Psoas muscle (tissue), 7 donors: ENCODE measurements at regions not wholly inside any gene's neighbourhood (a gene's known extent, or its start where the extent isn't known, plus 50 kb on each side); places are given as distances from the start of the nearest gene placed in this dataset.
A peak's percentile ranks its signal among the peaks of the same experiment; 100 is the strongest.

ENCODE experiments used
- ATAC-seq, 4 donors: fragments of 200-7000 bp; cut with Tn5 transposase; one replicate each; pipeline ENCODE4 v1.9.1; 2020; ENCODE audit warnings: moderate library complexity in 3 of 4, mild to moderate bottlenecking in 2 of 4
- DNase-seq, 2 donors: peaks; one replicate each; pipeline ENCODE4 v3.0.0-alpha.2; 2020
- H3K27ac ChIP-seq: fragments of 200-600 bp; one replicate; pipeline ENCODE4 v1.8.0; 2022
- H3K27me3 ChIP-seq, 3 donors: fragments of 200-600 bp in 1 of 3; one replicate each; pipeline versions ENCODE4 v1.6.1 to v1.8.0; 2013 to 2022; ENCODE audit warnings: low read length in 2 of 3, mild to moderate bottlenecking in 2 of 3, moderate library complexity in 1 of 3; ENCODE audit not compliant: insufficient read depth in 3 of 3
- H3K36me3 ChIP-seq, 2 donors: fragments of 200-600 bp in 1 of 2; one replicate each; pipeline versions ENCODE4 v1.6.1 to v1.8.0; 2013 to 2022; ENCODE audit warnings: low read depth in 1 of 2, mild to moderate bottlenecking in 1 of 2, moderate library complexity in 1 of 2; ENCODE audit not compliant: insufficient read depth in 1 of 2
- H3K4me1 ChIP-seq: fragments of 200-600 bp; one replicate; pipeline ENCODE4 v1.8.0; 2022
- H3K4me3 ChIP-seq: fragments of 200-600 bp; one replicate; pipeline ENCODE4 v1.8.0; 2022; ENCODE audit warnings: mild to moderate bottlenecking
- H3K9me3 ChIP-seq: fragments of 200-600 bp; one replicate; pipeline ENCODE4 v1.8.0; 2022
- CTCF ChIP-seq: fragments of 200-600 bp; IDR thresholded peaks from one replicate; pipeline ENCODE4 v1.8.0; 2022; ENCODE audit warnings: antibody characterized with exemption
- WGBS, 3 donors: extraction: QIAGEN DNeasy Blood & Tissue Kit; methylation state at CpG; one replicate each; pipeline versions ENCODE4 v1.1.6 to v1.1.7; 2013; 5-methylcytosine and 5-hydroxymethylcytosine counted together
- intact Hi-C, 2 donors: fragments of 100-400 bp; cut with DNase I; formaldehyde crosslinking; loops; one replicate each; pipeline versions ENCODE4 v1.11.0 to v1.14.2; 2022
- donor health status: healthy with polysubstance abuse.
- donor health status: DM: no; HTN: no; CAD: no; lungs with moderate emphysema.
- donor health status: Bipolar disorder and iron deficiency.
- donor health status: healthy.
- donor health status: DM: yes; HTN: yes; CAD: no.
- donor health status: DM: no; HTN: no; CAD: no.
- donor health status: DM: yes; HTN: yes; CAD: no.

DNA sequence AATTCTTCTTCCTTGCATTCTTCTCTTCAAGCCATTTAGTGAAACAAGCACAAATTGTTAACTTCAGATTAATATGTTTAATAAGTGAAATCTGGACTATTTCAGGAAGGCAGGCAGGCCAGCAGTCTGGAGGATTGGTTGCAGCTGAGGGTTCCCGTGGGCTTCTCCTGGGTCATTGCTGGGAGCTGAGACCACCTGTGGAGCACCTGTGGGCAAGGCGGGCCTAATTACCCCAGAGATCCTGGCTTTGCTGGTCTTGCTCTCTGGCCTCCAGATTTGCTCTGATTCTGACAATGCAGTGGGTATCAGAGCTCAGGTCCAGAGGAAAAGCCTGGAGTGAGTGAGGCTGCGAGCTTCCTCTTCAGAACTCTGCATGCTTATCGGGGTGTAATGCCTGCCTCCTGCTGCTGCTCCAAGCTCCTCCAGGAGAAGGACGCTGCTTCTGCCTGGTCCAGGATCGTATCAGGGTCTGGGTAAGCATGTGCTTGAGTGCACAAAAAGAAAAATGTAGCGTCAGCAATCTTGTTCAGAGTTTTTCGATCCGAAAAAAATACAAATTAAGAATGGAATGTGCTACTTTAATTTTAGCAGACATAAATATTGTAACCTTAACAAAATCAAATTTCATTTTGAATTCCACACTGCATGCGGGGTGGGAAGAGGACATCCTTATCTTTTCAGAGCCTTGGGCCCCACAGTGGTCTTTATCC, 93.8 kb downstream of the TMEM30B start:
- WGBS, 3 donors: 27 to 57% (median 35%) methylated on average over 10 of the region's 10 CpGs
- H3K4me3 ChIP-seq: peak overlapping the region; percentile 68
- H3K9me3 ChIP-seq: no peaks in the 10 kb centered on the region
- H3K4me1 ChIP-seq: peaks cover 36% of the 10 kb centered on the region
- peak in 3 of 4 donors; percentile 23 to 45 (median 35) for ATAC-seq
- no peak for TF ChIP-seq CTCF
- no peaks in the 10 kb centered on the region for H3K36me3 ChIP-seq
- H3K27ac ChIP-seq: peak overlapping the region; percentile 94
- DNase-seq: no peak
- no peaks in the 10 kb centered on the region for H3K27me3 ChIP-seq
- intact Hi-C loops: loop anchor here (2.0 to 5.0 kb wide), 5 partner anchors 31 to 465 kb away; partner anchors contain the start of gene SIX4 (in 1 of the 2)

DNA sequence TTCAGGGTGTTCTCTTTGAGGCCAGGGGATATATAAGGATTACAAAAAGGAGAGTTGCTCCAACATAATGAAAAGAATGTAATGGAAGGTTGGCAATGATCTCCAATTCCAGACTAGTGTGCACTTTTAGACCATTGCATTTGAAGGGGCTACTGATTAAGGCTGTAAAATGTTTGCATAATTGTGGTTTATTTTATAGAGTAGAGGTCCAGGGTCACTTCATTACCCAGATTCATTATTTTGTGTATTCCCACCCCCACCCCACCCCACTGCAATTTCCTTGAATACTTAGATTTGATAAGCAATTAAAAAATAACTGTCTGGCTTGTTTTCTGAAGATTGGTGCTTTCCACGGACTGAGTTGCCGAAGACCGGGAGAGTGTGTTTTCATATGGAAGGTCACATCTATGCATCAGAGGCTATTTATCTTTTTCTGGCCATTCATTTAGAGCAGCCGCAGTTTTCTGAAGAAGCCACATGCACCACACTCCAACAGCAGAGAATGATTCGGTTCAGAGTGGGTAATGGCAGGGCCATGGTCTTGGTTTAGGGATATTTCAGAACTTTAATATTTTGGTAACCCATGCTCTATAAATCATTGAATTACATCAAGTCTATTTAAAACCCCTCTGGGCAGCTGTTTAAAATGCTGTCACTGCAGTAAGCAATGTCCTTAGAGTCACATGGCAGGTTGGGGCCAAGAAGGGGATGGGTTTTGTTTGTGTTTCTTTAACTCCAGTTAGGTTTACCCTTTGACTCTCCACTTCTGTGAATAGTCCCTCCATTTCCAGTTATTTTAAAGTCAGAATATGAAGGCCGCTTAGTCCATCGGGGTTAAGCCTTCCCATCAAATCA, 94.6 kb downstream of the TMEM30B start:
- WGBS, 3 donors: 25 to 56% (median 33%) methylated on average over 7 of the region's 7 CpGs
- no peak for DNase-seq

GRCh38 chr14:61185534-61185933, 95.6 kb downstream of the TMEM30B start:
- H3K9me3 ChIP-seq: no peaks in the 10 kb centered on the region
- no peak for TF ChIP-seq CTCF
- intact Hi-C loops: loop anchor here (5.0 kb wide), 3 partner anchors 38 to 463 kb away; partner anchors contain the start of gene SIX4 (in 1 of the 2)
- no peaks in the 10 kb centered on the region for H3K27me3 ChIP-seq
- peaks cover 33% of the 10 kb centered on the region for H3K4me1 ChIP-seq
- H3K36me3 ChIP-seq: no peaks in the 10 kb centered on the region
- 68 to 82% (median 70%) methylated on average over 2 of the region's 2 CpGs for WGBS, 3 donors
- ATAC-seq (no peak), DNase-seq (no peak)
- H3K4me3 ChIP-seq: no peak overlapping the region
- no peak overlapping the region for H3K27ac ChIP-seq

More for the DNA sequence above, 94.6 kb downstream of the TMEM30B start:
- no peak for TF ChIP-seq CTCF
- Histone ChIP-seq H3K27ac (peak overlapping the region; percentile 94), H3K36me3 (no peaks in the 10 kb centered on the region), H3K27me3 (no peaks in the 10 kb centered on the region), H3K4me1 (peaks cover 36% of the 10 kb centered on the region), H3K4me3 (peak overlapping the region; percentile 68), H3K9me3 (no peaks in the 10 kb centered on the region)
- intact Hi-C loops: loop anchor here (2.0 to 5.0 kb wide), 5 partner anchors 32 to 464 kb away; partner anchors contain the start of gene SIX4 (in 1 of the 2)
- ATAC-seq: peak; percentile 28 to 62 (median 55)

- Histone ChIP-seq H3K9me3 (no peaks in the 10 kb centered on the region), H3K4me1 (peaks cover 22% of the 10 kb centered on the region), H3K36me3 (no peaks in the 10 kb centered on the region), H3K27ac (peak overlapping the region; percentile 3), H3K27me3 (no peaks in the 10 kb centered on the region), H3K4me3 (no peak overlapping the region)
- no peak for DNase-seq
- no peak for TF ChIP-seq CTCF
- no peak for ATAC-seq
- WGBS, 3 donors: 70 to 78% (median 70%) methylated on average over 2 of the region's 2 CpGs
- intact Hi-C loops: no loop called here
These were observed 97.0 kb downstream of the TMEM30B start for GRCh38 chr14:61184112-61184511.
